ENCODE measurements at regions not wholly inside any gene's neighbourhood (a gene's known extent, or its start where the extent isn't known, plus 50 kb on each side); places are given as distances from the start of the nearest gene placed in this dataset.

DNA sequence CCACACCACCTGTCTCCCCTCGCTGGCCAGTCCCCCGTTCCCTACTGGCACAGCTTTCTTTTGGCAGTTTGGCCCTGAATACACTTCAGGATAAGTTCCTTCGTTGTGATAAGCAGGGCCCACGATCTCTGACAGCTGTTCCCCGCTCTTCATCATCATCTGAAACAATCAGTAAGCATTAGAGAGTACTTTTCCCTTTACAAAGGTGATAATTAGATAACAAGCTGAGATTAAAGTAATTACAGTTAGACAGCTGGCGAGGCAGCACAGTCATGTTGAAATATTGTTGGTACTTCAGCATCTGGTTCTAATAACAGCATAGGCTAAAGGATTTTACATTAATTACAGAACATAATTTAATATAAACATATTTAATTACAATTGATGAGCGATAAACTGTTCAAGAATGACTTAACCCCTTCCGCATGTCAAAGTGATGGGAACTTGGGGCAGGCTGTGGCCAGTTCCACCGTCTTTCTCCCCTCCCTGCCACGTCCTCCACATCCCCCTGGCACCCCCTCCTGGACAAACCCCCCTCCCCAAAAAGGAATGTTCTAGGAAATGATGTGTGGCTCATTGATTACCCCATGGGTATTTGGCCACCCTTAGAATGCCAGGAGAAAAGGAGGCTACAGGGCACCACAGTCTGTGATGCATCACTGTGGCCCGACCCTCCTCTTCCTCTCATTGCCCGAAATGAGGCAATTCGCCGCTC is 134.9 kb downstream of the RCN1 start:
- H4K20me1 ChIP-seq (ENCODE audit: low read depth, low read length) = no peaks in the 10 kb centered on the region
- no peak overlapping the region for H2AFZ ChIP-seq (ENCODE audit: low read depth, low read length, severe bottlenecking)
- no peak overlapping the region for H3K4me2 ChIP-seq (ENCODE audit: low read depth, low read length, poor library complexity, severe bottlenecking)
- no peak overlapping the region for H3K4me3 ChIP-seq (ENCODE audit: insufficient read depth, low read length, poor library complexity, severe bottlenecking)
- H3K27me3 ChIP-seq (ENCODE audit: low read length) = no peaks in the 10 kb centered on the region
- no peaks in the 10 kb centered on the region for H3K79me2 ChIP-seq (ENCODE audit: insufficient read depth, low read length)
- no peak for TF ChIP-seq EZH2phosphoT487 (conservative IDR thresholded peaks at IDR 0.05; ENCODE audit: low read length)
- TF ChIP-seq, protein P1, sequence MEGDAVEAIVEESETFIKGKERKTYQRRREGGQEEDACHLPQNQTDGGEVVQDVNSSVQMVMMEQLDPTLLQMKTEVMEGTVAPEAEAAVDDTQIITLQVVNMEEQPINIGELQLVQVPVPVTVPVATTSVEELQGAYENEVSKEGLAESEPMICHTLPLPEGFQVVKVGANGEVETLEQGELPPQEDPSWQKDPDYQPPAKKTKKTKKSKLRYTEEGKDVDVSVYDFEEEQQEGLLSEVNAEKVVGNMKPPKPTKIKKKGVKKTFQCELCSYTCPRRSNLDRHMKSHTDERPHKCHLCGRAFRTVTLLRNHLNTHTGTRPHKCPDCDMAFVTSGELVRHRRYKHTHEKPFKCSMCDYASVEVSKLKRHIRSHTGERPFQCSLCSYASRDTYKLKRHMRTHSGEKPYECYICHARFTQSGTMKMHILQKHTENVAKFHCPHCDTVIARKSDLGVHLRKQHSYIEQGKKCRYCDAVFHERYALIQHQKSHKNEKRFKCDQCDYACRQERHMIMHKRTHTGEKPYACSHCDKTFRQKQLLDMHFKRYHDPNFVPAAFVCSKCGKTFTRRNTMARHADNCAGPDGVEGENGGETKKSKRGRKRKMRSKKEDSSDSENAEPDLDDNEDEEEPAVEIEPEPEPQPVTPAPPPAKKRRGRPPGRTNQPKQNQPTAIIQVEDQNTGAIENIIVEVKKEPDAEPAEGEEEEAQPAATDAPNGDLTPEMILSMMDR (IDR thresholded peaks at IDR 0.05; ENCODE audit: insufficient read depth, low read length, poor library complexity, severe bottlenecking) = no peak
- H3K27ac ChIP-seq (ENCODE audit: low read depth, low read length) = no peak overlapping the region
- no peaks in the 10 kb centered on the region for H3K9me2 ChIP-seq (replicated peaks; ENCODE audit: insufficient read depth, low read length)
- H3F3A ChIP-seq (ENCODE audit: insufficient read depth) = no peaks in the 10 kb centered on the region
- H3K9me3 ChIP-seq (ENCODE audit: insufficient read depth, low read length) = no peaks in the 10 kb centered on the region
- no peak overlapping the region for H3K9ac ChIP-seq (ENCODE audit: low read length)
- no peaks in the 10 kb centered on the region for H3K36me3 ChIP-seq (ENCODE audit: low read length)

DNA sequence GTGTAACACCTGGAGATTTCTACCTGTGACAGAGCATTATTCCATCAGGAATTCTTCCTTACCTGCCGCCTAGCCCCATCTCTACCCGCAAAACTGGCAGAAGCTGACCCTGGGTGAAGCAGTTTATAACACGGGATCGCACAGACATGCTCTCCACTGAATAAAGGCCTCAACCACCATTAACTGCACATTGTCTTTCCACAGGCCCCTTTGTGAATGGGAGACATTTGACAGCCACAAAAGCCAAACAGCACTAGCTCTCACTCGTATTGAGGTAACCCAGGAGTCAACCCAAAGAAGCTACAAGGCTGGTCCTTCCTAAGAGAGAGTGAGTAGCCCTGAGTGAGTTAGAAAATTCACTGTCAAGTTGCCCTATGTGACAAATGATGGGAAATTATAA is 135.6 kb downstream of the RCN1 start:
- Histone ChIP-seq H4K20me1 (ENCODE audit: low read depth, low read length) (no peaks in the 10 kb centered on the region), H3K4me3 (ENCODE audit: insufficient read depth, low read length, poor library complexity, severe bottlenecking) (no peak overlapping the region), H3F3A (ENCODE audit: insufficient read depth) (no peaks in the 10 kb centered on the region), H2AFZ (ENCODE audit: low read depth, low read length, severe bottlenecking) (no peak overlapping the region), H3K79me2 (ENCODE audit: insufficient read depth, low read length) (no peaks in the 10 kb centered on the region), H3K9me3 (ENCODE audit: insufficient read depth, low read length) (no peaks in the 10 kb centered on the region), H3K27me3 (ENCODE audit: low read length) (no peaks in the 10 kb centered on the region), H3K36me3 (ENCODE audit: low read length) (no peaks in the 10 kb centered on the region), H3K9me2 (replicated peaks; ENCODE audit: insufficient read depth, low read length) (no peaks in the 10 kb centered on the region), H3K4me2 (ENCODE audit: low read depth, low read length, poor library complexity, severe bottlenecking) (no peak overlapping the region), H3K27ac (ENCODE audit: low read depth, low read length) (no peak overlapping the region), H3K9ac (ENCODE audit: low read length) (no peak overlapping the region)
- TF ChIP-seq, protein P1 (IDR thresholded peaks at IDR 0.05; ENCODE audit: insufficient read depth, low read length, poor library complexity, severe bottlenecking) = no peak
- no peak for TF ChIP-seq EZH2phosphoT487 (conservative IDR thresholded peaks at IDR 0.05; ENCODE audit: low read length)

DNA sequence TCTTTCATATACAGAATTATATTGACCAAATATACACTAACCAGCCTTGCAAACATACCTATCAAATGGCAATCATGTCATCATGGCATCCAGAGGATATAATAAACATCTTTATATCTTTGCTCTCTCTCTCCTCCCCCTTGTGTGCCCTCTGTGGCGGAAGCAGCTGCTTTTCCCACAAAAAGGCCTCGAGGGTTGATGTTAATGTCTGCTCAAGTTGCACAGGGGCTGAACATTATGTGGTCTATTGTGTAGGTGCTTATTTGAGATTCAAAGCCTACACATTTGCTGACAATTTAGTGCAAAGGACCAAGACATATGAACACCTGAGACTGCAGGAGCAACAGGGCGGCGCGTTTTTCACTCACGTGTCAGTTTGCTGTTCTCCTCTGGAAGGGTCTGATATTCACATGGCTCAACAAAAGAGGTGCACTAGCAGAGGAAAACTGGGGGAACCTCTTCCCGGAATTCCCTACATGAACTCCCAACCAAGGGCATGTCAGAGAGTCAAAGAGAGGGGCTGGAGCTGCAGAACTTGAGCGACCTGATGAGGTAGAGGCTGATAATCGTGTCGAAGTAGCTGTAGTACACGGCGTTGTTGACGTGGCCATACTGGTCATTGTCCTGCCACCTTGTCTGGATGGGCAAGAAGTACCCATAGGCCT is 138.8 kb downstream of the RCN1 start:
- no peak overlapping the region for H3K9ac ChIP-seq (ENCODE audit: low read length)
- H4K20me1 ChIP-seq (ENCODE audit: low read depth, low read length) = no peaks in the 10 kb centered on the region
- H3K4me2 ChIP-seq (ENCODE audit: low read depth, low read length, poor library complexity, severe bottlenecking) = no peak overlapping the region
- H3F3A ChIP-seq (ENCODE audit: insufficient read depth) = no peaks in the 10 kb centered on the region
- no peak overlapping the region for H2AFZ ChIP-seq (ENCODE audit: low read depth, low read length, severe bottlenecking)
- no peak overlapping the region for H3K27ac ChIP-seq (ENCODE audit: low read depth, low read length)
- no peaks in the 10 kb centered on the region for H3K9me2 ChIP-seq (replicated peaks; ENCODE audit: insufficient read depth, low read length)
- TF ChIP-seq, protein P1 (IDR thresholded peaks at IDR 0.05; ENCODE audit: insufficient read depth, low read length, poor library complexity, severe bottlenecking) = no peak
- TF ChIP-seq EZH2phosphoT487 (conservative IDR thresholded peaks at IDR 0.05; ENCODE audit: low read length) = no peak
- no peaks in the 10 kb centered on the region for H3K27me3 ChIP-seq (ENCODE audit: low read length)
- no peaks in the 10 kb centered on the region for H3K9me3 ChIP-seq (ENCODE audit: insufficient read depth, low read length)
- no peaks in the 10 kb centered on the region for H3K36me3 ChIP-seq (ENCODE audit: low read length)
- H3K4me3 ChIP-seq (ENCODE audit: insufficient read depth, low read length, poor library complexity, severe bottlenecking) = no peak overlapping the region
- H3K79me2 ChIP-seq (ENCODE audit: insufficient read depth, low read length) = no peaks in the 10 kb centered on the region
